ENCODE measurements at regions not wholly inside any gene's neighbourhood (a gene's known extent, or its start where the extent isn't known, plus 50 kb on each side); places are given as distances from the start of the nearest gene placed in this dataset.

GRCh38 chr7:111663771-111664170 is 101.5 kb upstream of the IMMP2L start:
- TF ChIP-seq CTCF (IDR thresholded peaks at IDR 0.05; ENCODE audit: borderline replicate concordance, extremely low read depth, low read length, poor library complexity, severe bottlenecking) (no peak), EZH2 (IDR thresholded peaks at IDR 0.05; ENCODE audit: borderline replicate concordance, low read depth, low read length, severe bottlenecking) (no peak)

All from DND-41 (cell line).